ENCODE measurements at regions not wholly inside any gene's neighbourhood (a gene's known extent, or its start where the extent isn't known, plus 50 kb on each side); places are given as distances from the start of the nearest gene placed in this dataset.

DNA sequence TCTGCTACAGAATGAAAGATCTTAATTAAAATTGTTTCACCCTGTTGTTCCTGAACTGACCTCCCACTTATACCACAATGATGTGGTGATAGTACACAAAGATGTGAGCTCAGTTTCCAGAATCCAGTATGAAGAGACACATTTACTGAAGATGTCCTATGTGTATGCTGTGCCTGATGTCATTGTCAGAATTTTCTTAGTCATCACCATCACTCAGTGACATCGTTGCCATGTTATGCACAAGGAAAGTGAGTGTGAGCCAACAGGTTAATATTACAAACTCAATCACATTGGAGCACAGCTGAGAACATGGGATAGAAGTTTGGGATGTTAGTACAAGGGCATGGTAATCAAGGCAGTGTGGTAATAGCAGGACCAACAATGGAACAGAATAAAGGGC lies 199.7 kb upstream of the CHRNA7 start:
- no peaks in the 10 kb centered on the region for H3K9me3 ChIP-seq
- ChIA-PET CTCF (interaction anchor here (1.4 kb wide), 1 partner anchor 9 kb away, joined by 3 read pairs; no protein-coding TSS in a partner anchor), POLR2A (no interaction called here)
- ATAC-seq: no peak
- no peak for DNase-seq (ENCODE audit: low read depth in 1 of 2, low spot score in 1 of 2)
- no peak for TF ChIP-seq FOSL2 (IDR thresholded peaks at IDR 0.05)
- TF ChIP-seq FOSL2 (CRISPR knock-in tag; IDR thresholded peaks at IDR 0.05): no peak
- no peak for TF ChIP-seq HDAC2 (IDR thresholded peaks at IDR 0.05)
- no peaks in the 10 kb centered on the region for H3K4me1 ChIP-seq
- H3K4me3 ChIP-seq: no peak overlapping the region
- H3K4me2 ChIP-seq: no peak overlapping the region
- FAIRE-seq: peak; percentile 23
- H3K27ac ChIP-seq: no peak overlapping the region
- WGBS (ENCODE audit: missing lambda C conversion rate): 4% methylated on average over 1 of the region's 1 CpG

GRCh38 chr15:31831596-31831995 lies 198.7 kb upstream of the CHRNA7 start:
- H3K4me3 ChIP-seq: no peak overlapping the region

GRCh38 chr15:31834654-31835053 lies 195.7 kb upstream of the CHRNA7 start:
- no peaks in the 10 kb centered on the region for H3K9me3 ChIP-seq
- WGBS (ENCODE audit: missing lambda C conversion rate): 7% methylated on average over 3 of the region's 3 CpGs
- no peak overlapping the region for H3K4me2 ChIP-seq
- H3K27ac ChIP-seq: no peak overlapping the region
- DNase-seq (ENCODE audit: low read depth in 1 of 2, low spot score in 1 of 2) (no peak), ATAC-seq (no peak), FAIRE-seq (no peak)
- no peak overlapping the region for H3K4me3 ChIP-seq
- no peaks in the 10 kb centered on the region for H3K4me1 ChIP-seq
- no peak for TF ChIP-seq TP53 (CRISPR knock-in tag; IDR thresholded peaks at IDR 0.05)
- no peak for TF ChIP-seq JUN (IDR thresholded peaks at IDR 0.05)
- TF ChIP-seq HOXA7 (CRISPR knock-in tag; IDR thresholded peaks at IDR 0.05): no peak
- TF ChIP-seq ZNF302 (CRISPR knock-in tag; IDR thresholded peaks at IDR 0.05): no peak
- TF ChIP-seq BCL3 (IDR thresholded peaks at IDR 0.05): no peak
- TF ChIP-seq FOSL2 (IDR thresholded peaks at IDR 0.05): no peak
- TF ChIP-seq FOSL2 (CRISPR knock-in tag; IDR thresholded peaks at IDR 0.05): no peak
- TF ChIP-seq, protein P1, sequence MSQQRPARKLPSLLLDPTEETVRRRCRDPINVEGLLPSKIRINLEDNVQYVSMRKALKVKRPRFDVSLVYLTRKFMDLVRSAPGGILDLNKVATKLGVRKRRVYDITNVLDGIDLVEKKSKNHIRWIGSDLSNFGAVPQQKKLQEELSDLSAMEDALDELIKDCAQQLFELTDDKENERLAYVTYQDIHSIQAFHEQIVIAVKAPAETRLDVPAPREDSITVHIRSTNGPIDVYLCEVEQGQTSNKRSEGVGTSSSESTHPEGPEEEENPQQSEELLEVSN (IDR thresholded peaks at IDR 0.05; ENCODE audit: borderline replicate concordance, low read depth): no peak
- no peak for TF ChIP-seq ATOH8 (CRISPR knock-in tag; IDR thresholded peaks at IDR 0.05; ENCODE audit: low read depth)
- no peak for TF ChIP-seq RCOR1 (IDR thresholded peaks at IDR 0.05; ENCODE audit: low read depth, low read length)
- TF ChIP-seq HOXB13 (CRISPR knock-in tag; IDR thresholded peaks at IDR 0.05; ENCODE audit: low read depth): no peak
- no peak for TF ChIP-seq NR3C1 (IDR thresholded peaks at IDR 0.05)
- POLR2A ChIA-PET: no interaction called here
- CTCF ChIA-PET: interaction anchor here (1.5 kb wide), 1 partner anchor 14 kb away, joined by 7 read pairs; no protein-coding TSS in a partner anchor

More at GRCh38 chr15:31831596-31831995, 198.7 kb upstream of the CHRNA7 start:
- DNase-seq (ENCODE audit: low read depth in 1 of 2, low spot score in 1 of 2) (no peak), FAIRE-seq (no peak), ATAC-seq (no peak)
- Histone ChIP-seq H3K27ac (no peak overlapping the region), H3K4me1 (no peaks in the 10 kb centered on the region), H3K9me3 (no peaks in the 10 kb centered on the region), H3K4me2 (no peak overlapping the region)
- 58% methylated on average over 10 of the region's 10 CpGs for WGBS (ENCODE audit: missing lambda C conversion rate)
- no peak for TF ChIP-seq NPAS2 (CRISPR knock-in tag; IDR thresholded peaks at IDR 0.05; ENCODE audit: borderline replicate concordance)
- TF ChIP-seq, protein P1 (IDR thresholded peaks at IDR 0.05; ENCODE audit: borderline replicate concordance, low read depth): no peak
- CTCF ChIA-PET: no interaction called here
- POLR2A ChIA-PET: no interaction called here

DNA sequence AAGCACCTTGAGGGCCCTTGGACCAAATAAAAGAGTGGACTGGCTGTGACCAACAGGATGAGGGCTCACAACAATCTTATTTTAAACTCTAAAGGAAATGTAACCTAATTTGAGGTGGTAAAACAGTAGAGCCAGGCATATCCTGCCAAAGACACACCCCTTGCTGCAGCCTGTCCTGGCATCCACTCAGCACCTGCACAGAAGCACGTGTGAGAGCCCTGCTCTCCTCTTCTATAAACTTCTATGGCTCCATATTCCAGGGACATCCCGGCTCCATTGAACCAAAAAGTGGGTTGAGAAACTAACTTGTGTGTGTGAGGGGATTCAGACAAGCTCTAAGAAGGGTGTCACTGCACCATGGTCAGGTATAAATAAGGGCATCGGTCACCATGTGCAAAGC lies 190.9 kb upstream of the CHRNA7 start:
- whole genome bisulfite sequencing (ENCODE audit: missing lambda C conversion rate): 25% methylated on average over 3 of the region's 3 CpGs
- FAIRE-seq (no peak), DNase-seq (ENCODE audit: low read depth in 1 of 2, low spot score in 1 of 2) (no peak), ATAC-seq (no peak)
- Histone ChIP-seq H3K27ac (no peak overlapping the region), H3K4me1 (no peaks in the 10 kb centered on the region), H3K4me2 (no peak overlapping the region), H3K4me3 (no peak overlapping the region), H3K9me3 (no peaks in the 10 kb centered on the region)
- ChIA-PET POLR2A (no interaction called here), CTCF (interaction anchor here (0.9 kb wide), 1 partner anchor 9 kb away, joined by 3 read pairs; no protein-coding TSS in a partner anchor)
- TF ChIP-seq TFCP2L1 (CRISPR knock-in tag; IDR thresholded peaks at IDR 0.05) (no peak), HOXB5 (CRISPR knock-in tag; IDR thresholded peaks at IDR 0.05) (no peak), FOSB (CRISPR knock-in tag; IDR thresholded peaks at IDR 0.05) (no peak), HEYL (CRISPR knock-in tag; IDR thresholded peaks at IDR 0.05) (no peak), JUNB (IDR thresholded peaks at IDR 0.05) (no peak), KDM5A (IDR thresholded peaks at IDR 0.05) (no peak), ATOH8 (CRISPR knock-in tag; IDR thresholded peaks at IDR 0.05; ENCODE audit: low read depth) (no peak), CBX8 (IDR thresholded peaks at IDR 0.05) (no peak), TP53 (CRISPR knock-in tag; IDR thresholded peaks at IDR 0.05) (no peak), SREBF2 (IDR thresholded peaks at IDR 0.05) (no peak)
- TF ChIP-seq, protein P2, sequence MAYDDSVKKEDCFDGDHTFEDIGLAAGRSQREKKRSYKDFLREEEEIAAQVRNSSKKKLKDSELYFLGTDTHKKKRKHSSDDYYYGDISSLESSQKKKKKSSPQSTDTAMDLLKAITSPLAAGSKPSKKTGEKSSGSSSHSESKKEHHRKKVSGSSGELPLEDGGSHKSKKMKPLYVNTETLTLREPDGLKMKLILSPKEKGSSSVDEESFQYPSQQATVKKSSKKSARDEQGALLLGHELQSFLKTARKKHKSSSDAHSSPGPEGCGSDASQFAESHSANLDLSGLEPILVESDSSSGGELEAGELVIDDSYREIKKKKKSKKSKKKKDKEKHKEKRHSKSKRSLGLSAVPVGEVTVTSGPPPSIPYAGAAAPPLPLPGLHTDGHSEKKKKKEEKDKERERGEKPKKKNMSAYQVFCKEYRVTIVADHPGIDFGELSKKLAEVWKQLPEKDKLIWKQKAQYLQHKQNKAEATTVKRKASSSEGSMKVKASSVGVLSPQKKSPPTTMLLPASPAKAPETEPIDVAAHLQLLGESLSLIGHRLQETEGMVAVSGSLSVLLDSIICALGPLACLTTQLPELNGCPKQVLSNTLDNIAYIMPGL (CRISPR knock-in tag; IDR thresholded peaks at IDR 0.05; ENCODE audit: borderline replicate concordance): no peak
- TF ChIP-seq, protein P3, sequence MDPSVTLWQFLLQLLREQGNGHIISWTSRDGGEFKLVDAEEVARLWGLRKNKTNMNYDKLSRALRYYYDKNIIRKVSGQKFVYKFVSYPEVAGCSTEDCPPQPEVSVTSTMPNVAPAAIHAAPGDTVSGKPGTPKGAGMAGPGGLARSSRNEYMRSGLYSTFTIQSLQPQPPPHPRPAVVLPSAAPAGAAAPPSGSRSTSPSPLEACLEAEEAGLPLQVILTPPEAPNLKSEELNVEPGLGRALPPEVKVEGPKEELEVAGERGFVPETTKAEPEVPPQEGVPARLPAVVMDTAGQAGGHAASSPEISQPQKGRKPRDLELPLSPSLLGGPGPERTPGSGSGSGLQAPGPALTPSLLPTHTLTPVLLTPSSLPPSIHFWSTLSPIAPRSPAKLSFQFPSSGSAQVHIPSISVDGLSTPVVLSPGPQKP (IDR thresholded peaks at IDR 0.05; ENCODE audit: low read depth, low read length): no peak

All from A549 (cell line).